ENCODE measurements at regions not wholly inside any gene's neighbourhood (a gene's known extent, or its start where the extent isn't known, plus 50 kb on each side); places are given as distances from the start of the nearest gene placed in this dataset.

GRCh38 chr4:155592179-155592937 lies 74.3 kb upstream of the GUCY1A1 start:
- no peak for TF ChIP-seq POLR2A (IDR thresholded peaks at IDR 0.05)
- no peak for TF ChIP-seq CTCF (IDR thresholded peaks at IDR 0.05)

Data from sigmoid colon (tissue), 3 donors.